ENCODE measurements at regions not wholly inside any gene's neighbourhood (a gene's known extent, or its start where the extent isn't known, plus 50 kb on each side); places are given as distances from the start of the nearest gene placed in this dataset.

GRCh38 chr6:101224751-101225150, 168.8 kb upstream of the GRIK2 start:
- TF ChIP-seq CTCF (IDR thresholded peaks at IDR 0.05) = no peak
- TF ChIP-seq EZH2 (IDR thresholded peaks at IDR 0.05; ENCODE audit: borderline replicate concordance, insufficient read depth, low read depth, low read length, poor library complexity, severe bottlenecking) = no peak

Measured in B cell (primary cell).